ENCODE measurements at regions not wholly inside any gene's neighbourhood (a gene's known extent, or its start where the extent isn't known, plus 50 kb on each side); places are given as distances from the start of the nearest gene placed in this dataset.

- H3K27ac ChIP-seq (ENCODE audit: poor library complexity, severe bottlenecking), result no peak overlapping the region
- no peak overlapping the region for H3K4me3 ChIP-seq (ENCODE audit: severe bottlenecking)
- no peaks in the 10 kb centered on the region for H3K9me3 ChIP-seq (ENCODE audit: severe bottlenecking)
- H3K4me1 ChIP-seq (ENCODE audit: insufficient read depth, poor library complexity, severe bottlenecking), result no peaks in the 10 kb centered on the region
- no peak for ATAC-seq (ENCODE audit: low read depth)
- no peaks in the 10 kb centered on the region for H3K27me3 ChIP-seq (ENCODE audit: insufficient read depth, poor library complexity, severe bottlenecking)
- TF ChIP-seq, protein P1, sequence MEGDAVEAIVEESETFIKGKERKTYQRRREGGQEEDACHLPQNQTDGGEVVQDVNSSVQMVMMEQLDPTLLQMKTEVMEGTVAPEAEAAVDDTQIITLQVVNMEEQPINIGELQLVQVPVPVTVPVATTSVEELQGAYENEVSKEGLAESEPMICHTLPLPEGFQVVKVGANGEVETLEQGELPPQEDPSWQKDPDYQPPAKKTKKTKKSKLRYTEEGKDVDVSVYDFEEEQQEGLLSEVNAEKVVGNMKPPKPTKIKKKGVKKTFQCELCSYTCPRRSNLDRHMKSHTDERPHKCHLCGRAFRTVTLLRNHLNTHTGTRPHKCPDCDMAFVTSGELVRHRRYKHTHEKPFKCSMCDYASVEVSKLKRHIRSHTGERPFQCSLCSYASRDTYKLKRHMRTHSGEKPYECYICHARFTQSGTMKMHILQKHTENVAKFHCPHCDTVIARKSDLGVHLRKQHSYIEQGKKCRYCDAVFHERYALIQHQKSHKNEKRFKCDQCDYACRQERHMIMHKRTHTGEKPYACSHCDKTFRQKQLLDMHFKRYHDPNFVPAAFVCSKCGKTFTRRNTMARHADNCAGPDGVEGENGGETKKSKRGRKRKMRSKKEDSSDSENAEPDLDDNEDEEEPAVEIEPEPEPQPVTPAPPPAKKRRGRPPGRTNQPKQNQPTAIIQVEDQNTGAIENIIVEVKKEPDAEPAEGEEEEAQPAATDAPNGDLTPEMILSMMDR (IDR thresholded peaks at IDR 0.05; ENCODE audit: poor library complexity, severe bottlenecking), result no peak
- DNase-seq (ENCODE audit: low spot score), result no peak
- no peaks in the 10 kb centered on the region for H3K36me3 ChIP-seq (ENCODE audit: low read depth)
Observed at GRCh38 chr10:2494399-2494798, 572.9 kb upstream of the PFKP start.

DNA sequence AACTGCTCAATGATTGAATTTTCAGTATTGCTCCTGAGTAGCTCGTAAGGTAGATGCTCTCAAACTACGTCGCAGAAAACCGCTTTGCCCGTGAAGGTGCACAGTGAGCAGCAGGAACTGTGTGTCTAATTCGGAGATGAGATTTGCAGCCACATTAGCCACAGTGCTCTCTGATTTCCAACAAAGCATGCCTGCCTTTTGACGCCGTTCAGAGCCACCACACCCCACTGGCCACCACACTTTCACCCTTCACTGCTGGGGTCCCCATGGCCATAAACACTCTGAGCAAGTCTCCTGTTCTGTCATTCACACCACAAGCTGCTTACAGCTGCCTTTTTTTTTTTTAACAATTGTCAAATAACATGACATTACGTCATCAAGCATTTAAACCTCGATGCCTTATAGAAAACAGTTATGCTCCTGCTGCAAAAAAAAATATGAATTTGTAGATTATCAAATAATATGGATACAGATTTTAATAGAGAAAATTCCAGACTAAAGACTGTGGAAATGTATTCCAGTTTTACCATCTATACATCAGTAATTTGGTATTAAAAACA lies 578.8 kb upstream of the PFKP start:
- Histone ChIP-seq H3K4me3 (ENCODE audit: severe bottlenecking) (no peak overlapping the region), H3K9me3 (ENCODE audit: severe bottlenecking) (no peaks in the 10 kb centered on the region), H3K27me3 (ENCODE audit: insufficient read depth, poor library complexity, severe bottlenecking) (peaks cover 2% of the 10 kb centered on the region), H3K4me1 (ENCODE audit: insufficient read depth, poor library complexity, severe bottlenecking) (no peaks in the 10 kb centered on the region), H3K36me3 (ENCODE audit: low read depth) (no peaks in the 10 kb centered on the region), H3K27ac (ENCODE audit: poor library complexity, severe bottlenecking) (no peak overlapping the region)
- DNase-seq (ENCODE audit: low spot score) (no peak), ATAC-seq (ENCODE audit: low read depth) (no peak)
- TF ChIP-seq, protein P1 (IDR thresholded peaks at IDR 0.05; ENCODE audit: poor library complexity, severe bottlenecking), result no peak

GRCh38 chr10:2487921-2488320 lies 579.4 kb upstream of the PFKP start:
- no peak for DNase-seq (ENCODE audit: low spot score)
- H3K36me3 ChIP-seq (ENCODE audit: low read depth), result no peaks in the 10 kb centered on the region
- H3K27ac ChIP-seq (ENCODE audit: poor library complexity, severe bottlenecking), result no peak overlapping the region
- H3K4me1 ChIP-seq (ENCODE audit: insufficient read depth, poor library complexity, severe bottlenecking), result no peaks in the 10 kb centered on the region
- no peak overlapping the region for H3K4me3 ChIP-seq (ENCODE audit: severe bottlenecking)
- H3K9me3 ChIP-seq (ENCODE audit: severe bottlenecking), result no peaks in the 10 kb centered on the region
- H3K27me3 ChIP-seq (ENCODE audit: insufficient read depth, poor library complexity, severe bottlenecking), result peaks cover 2% of the 10 kb centered on the region
- no peak for ATAC-seq (ENCODE audit: low read depth)
- TF ChIP-seq, protein P1 (IDR thresholded peaks at IDR 0.05; ENCODE audit: poor library complexity, severe bottlenecking), result no peak

GRCh38 chr10:2478656-2479055 lies 588.7 kb upstream of the PFKP start:
- H3K9me3 ChIP-seq (ENCODE audit: severe bottlenecking), result no peaks in the 10 kb centered on the region
- ATAC-seq (ENCODE audit: low read depth), result no peak
- H3K4me1 ChIP-seq (ENCODE audit: insufficient read depth, poor library complexity, severe bottlenecking), result no peaks in the 10 kb centered on the region
- no peak overlapping the region for H3K4me3 ChIP-seq (ENCODE audit: severe bottlenecking)
- H3K27me3 ChIP-seq (ENCODE audit: insufficient read depth, poor library complexity, severe bottlenecking), result no peaks in the 10 kb centered on the region
- no peaks in the 10 kb centered on the region for H3K36me3 ChIP-seq (ENCODE audit: low read depth)
- no peak overlapping the region for H3K27ac ChIP-seq (ENCODE audit: poor library complexity, severe bottlenecking)
- DNase-seq (ENCODE audit: low spot score), result no peak
- TF ChIP-seq, protein P1 (IDR thresholded peaks at IDR 0.05; ENCODE audit: poor library complexity, severe bottlenecking), result no peak

DNA sequence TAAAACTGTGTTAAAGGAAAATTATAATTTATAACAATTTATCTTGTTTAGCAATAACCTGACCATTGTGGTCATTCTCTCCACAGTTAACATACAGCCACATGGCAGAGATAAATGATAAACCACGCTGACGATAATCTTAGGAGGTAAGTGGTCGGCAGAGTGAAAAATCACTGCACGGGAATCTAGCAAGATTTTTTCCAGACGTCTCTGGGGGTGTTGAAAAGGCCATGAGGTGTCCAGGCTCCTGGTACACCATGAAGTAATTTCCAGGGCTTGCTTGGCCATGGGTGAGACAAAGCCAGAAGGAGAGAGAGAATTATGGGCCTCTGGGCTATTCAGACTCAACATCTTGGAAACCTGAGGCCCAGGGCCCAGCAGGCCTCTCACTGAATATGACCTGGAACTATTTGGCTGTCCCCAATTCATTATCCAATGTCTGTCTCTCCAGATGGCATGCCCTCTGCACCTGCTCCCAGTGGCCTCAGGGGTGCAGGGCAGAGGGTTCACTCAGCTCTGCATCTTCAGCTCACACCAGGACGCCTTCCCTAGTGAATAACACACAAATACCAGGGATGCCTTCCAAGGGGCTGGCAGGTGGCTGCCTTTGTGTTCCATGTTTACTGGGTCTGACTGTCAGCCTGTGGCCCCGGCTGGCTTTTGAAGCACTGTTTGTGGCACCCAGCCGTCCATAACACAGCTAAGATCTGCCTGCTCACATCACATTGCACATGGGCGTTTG lies 590.4 kb upstream of the PFKP start:
- Histone ChIP-seq H3K4me3 (ENCODE audit: severe bottlenecking) (no peak overlapping the region), H3K27ac (ENCODE audit: poor library complexity, severe bottlenecking) (no peak overlapping the region)
- ATAC-seq (ENCODE audit: low read depth), result no peak

More for the DNA sequence above, 590.4 kb upstream of the PFKP start:
- no peak for DNase-seq (ENCODE audit: low spot score)
- Histone ChIP-seq H3K4me1 (ENCODE audit: insufficient read depth, poor library complexity, severe bottlenecking) (no peaks in the 10 kb centered on the region), H3K9me3 (ENCODE audit: severe bottlenecking) (no peaks in the 10 kb centered on the region), H3K36me3 (ENCODE audit: low read depth) (no peaks in the 10 kb centered on the region), H3K27me3 (ENCODE audit: insufficient read depth, poor library complexity, severe bottlenecking) (no peaks in the 10 kb centered on the region)
- TF ChIP-seq, protein P1 (IDR thresholded peaks at IDR 0.05; ENCODE audit: poor library complexity, severe bottlenecking), result no peak

Measured in RWPE2 (cell line).